NT2/D1 (cell line): ENCODE measurements at regions not wholly inside any gene's neighbourhood (a gene's known extent, or its start where the extent isn't known, plus 50 kb on each side); places are given as distances from the start of the nearest gene placed in this dataset.

Source experiments
- SUZ12 ChIP-seq: IDR thresholded peaks from 2 replicates; pipeline ENCODE4 v1.6.1; 2011; ENCODE audit not compliant: insufficient read length, insufficient read depth; ENCODE audit errors: extremely low read depth
- YY1 ChIP-seq: IDR thresholded peaks from 2 replicates; pipeline ENCODE4 v1.6.1; 2011; ENCODE audit not compliant: insufficient read length, insufficient read depth
- ZNF274 ChIP-seq: IDR thresholded peaks from 2 replicates; pipeline ENCODE4 v1.6.1; 2011; ENCODE audit warnings: mild to moderate bottlenecking, low read depth, low read length

GRCh38 chr6:156587751-156588301, 189.4 kb upstream of the ARID1B start:
- TF ChIP-seq ZNF274: no peak
- TF ChIP-seq SUZ12: no peak
- no peak for TF ChIP-seq YY1
